ENCODE measurements at regions not wholly inside any gene's neighbourhood (a gene's known extent, or its start where the extent isn't known, plus 50 kb on each side); places are given as distances from the start of the nearest gene placed in this dataset.

GRCh38 chr1:236334893-236335545 is 53.3 kb upstream of the ERO1B start:
- no peak for TF ChIP-seq CTCF (IDR thresholded peaks at IDR 0.05; ENCODE audit: control extremely low read depth, extremely low read depth, low read depth, missing control alignments)
- CTCF ChIA-PET: no interaction called here
- POLR2A ChIA-PET: no interaction called here
- DNase-seq (ENCODE audit: extremely low spot score): no peak

DNA sequence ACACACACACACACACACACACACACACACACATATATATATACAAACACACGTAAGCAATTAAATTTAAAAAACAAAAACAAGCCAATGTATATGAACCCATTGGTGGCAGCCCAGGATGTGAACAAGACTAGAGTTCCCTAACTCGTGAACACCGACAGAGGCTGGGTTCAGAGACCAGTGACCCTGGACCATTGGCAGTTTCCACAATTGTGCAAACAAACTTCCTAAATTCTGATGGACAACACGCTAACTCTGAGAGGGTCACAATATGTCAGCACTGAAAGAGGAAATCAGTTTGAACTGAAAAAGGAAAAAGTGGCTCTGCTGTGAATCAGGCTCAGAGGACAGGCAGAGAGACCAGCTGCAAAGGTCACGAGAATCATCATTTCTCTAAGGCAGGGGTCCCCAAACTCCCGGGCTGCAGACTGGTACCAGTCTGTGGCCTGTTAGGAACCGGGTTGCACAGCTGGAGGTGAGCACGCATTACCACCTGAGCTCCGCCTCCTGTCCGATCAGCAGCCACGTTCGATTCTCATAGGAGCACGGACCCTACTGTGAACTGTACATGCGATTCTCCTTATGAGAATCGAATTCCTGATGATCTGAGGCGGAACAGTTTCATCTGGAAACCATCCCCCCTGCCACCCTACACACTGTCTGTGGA is 50.5 kb upstream of the ERO1B start:
- no peak for DNase-seq (ENCODE audit: extremely low spot score)
- POLR2A ChIA-PET: no interaction called here
- TF ChIP-seq CTCF (IDR thresholded peaks at IDR 0.05; ENCODE audit: control extremely low read depth, extremely low read depth, low read depth, missing control alignments): no peak
- CTCF ChIA-PET: no interaction called here
